ENCODE measurements at regions not wholly inside any gene's neighbourhood (a gene's known extent, or its start where the extent isn't known, plus 50 kb on each side); places are given as distances from the start of the nearest gene placed in this dataset.

DNA sequence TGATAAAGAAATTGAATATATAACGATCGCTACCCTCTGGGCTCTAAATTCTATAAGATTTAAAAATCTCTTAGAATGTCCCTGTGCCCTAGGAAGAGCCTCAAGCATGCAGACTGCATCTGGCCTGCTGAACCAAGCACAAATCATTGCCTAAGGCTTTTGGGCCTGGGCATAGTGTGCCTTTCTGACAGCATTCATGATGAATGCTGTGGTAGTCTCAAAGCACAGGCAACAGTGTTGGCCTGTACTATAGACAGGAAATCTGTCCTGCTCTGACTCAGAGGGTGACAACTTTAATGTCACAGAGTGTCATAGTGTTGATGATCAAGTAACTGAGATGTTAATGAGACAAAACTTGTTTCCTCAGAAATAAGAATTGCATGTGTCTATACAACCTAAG lies 717.3 kb downstream of the STIM2 start:
- Histone ChIP-seq H3K36me3 (ENCODE audit: insufficient read depth, low read length) (no peaks in the 10 kb centered on the region), H3K4me3 (no peak overlapping the region), H3K27ac (no peak overlapping the region), H3K9ac (ENCODE audit: insufficient read length) (no peak overlapping the region), H3K9me3 (ENCODE audit: low read depth, low read length) (no peaks in the 10 kb centered on the region)
- DNase-seq (ENCODE audit: low read depth, low spot score), result no peak
- TF ChIP-seq POLR2AphosphoS5 (IDR thresholded peaks at IDR 0.05; ENCODE audit: borderline replicate concordance, low read depth, low read length) (no peak), FOXP2 (optimal IDR thresholded peaks at IDR 0.05; ENCODE audit: control extremely low read depth, extremely low read length, insufficient read depth) (no peak), EZH2 (IDR thresholded peaks at IDR 0.05) (no peak)

DNA sequence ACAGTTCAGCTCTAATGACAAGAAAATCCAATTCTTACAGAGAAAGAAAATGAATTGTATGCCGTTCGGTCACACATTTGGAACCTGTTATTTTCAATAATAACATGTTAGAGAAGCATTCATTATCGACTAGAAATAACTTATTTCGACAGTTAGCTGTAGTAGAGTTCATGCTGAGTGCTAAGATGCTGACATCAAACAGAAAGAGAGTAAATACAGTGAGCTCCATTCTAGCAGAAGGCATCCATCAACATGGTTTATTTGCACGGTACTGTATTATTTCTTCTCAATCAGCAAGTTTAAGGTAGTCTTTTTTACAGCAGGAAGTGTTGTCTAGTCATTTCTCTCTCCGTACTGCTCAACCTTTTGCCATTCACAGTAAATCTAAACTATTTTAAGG lies 732.1 kb downstream of the STIM2 start:
- H3K27ac ChIP-seq, result no peak overlapping the region
- TF ChIP-seq EZH2 (IDR thresholded peaks at IDR 0.05), result no peak
- no peak for TF ChIP-seq POLR2AphosphoS5 (IDR thresholded peaks at IDR 0.05; ENCODE audit: borderline replicate concordance, low read depth, low read length)
- no peak for TF ChIP-seq FOXP2 (optimal IDR thresholded peaks at IDR 0.05; ENCODE audit: control extremely low read depth, extremely low read length, insufficient read depth)
- no peak for DNase-seq (ENCODE audit: low read depth, low spot score)
- no peak overlapping the region for H3K9ac ChIP-seq (ENCODE audit: insufficient read length)
- H3K9me3 ChIP-seq (ENCODE audit: low read depth, low read length), result no peaks in the 10 kb centered on the region
- no peak overlapping the region for H3K4me3 ChIP-seq
- no peaks in the 10 kb centered on the region for H3K36me3 ChIP-seq (ENCODE audit: insufficient read depth, low read length)

DNA sequence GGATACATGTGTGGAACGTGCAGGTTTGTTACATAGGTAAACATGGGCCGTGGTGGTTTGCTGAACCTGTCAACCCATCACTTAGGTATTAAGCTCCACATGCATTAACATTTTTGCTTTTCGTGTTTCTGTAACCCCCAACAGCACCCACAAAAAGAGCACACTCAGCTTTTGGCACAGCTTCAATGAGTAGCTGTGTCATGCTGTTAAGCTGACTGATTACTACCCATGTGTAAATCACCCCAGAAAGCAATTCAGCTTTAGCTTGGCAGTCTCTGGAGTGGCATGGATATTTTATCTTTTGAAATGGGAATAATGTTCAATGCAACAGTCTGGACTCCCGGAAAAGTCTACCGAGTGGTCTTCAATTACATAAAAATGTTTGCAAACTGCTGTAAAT lies 734.3 kb downstream of the STIM2 start:
- Histone ChIP-seq H3K9ac (ENCODE audit: insufficient read length) (no peak overlapping the region), H3K4me3 (no peak overlapping the region), H3K36me3 (ENCODE audit: insufficient read depth, low read length) (no peaks in the 10 kb centered on the region), H3K9me3 (ENCODE audit: low read depth, low read length) (no peaks in the 10 kb centered on the region), H3K27ac (no peak overlapping the region)
- DNase-seq (ENCODE audit: low read depth, low spot score), result no peak
- TF ChIP-seq POLR2AphosphoS5 (IDR thresholded peaks at IDR 0.05; ENCODE audit: borderline replicate concordance, low read depth, low read length), result no peak
- no peak for TF ChIP-seq FOXP2 (optimal IDR thresholded peaks at IDR 0.05; ENCODE audit: control extremely low read depth, extremely low read length, insufficient read depth)
- TF ChIP-seq EZH2 (IDR thresholded peaks at IDR 0.05), result no peak

DNA sequence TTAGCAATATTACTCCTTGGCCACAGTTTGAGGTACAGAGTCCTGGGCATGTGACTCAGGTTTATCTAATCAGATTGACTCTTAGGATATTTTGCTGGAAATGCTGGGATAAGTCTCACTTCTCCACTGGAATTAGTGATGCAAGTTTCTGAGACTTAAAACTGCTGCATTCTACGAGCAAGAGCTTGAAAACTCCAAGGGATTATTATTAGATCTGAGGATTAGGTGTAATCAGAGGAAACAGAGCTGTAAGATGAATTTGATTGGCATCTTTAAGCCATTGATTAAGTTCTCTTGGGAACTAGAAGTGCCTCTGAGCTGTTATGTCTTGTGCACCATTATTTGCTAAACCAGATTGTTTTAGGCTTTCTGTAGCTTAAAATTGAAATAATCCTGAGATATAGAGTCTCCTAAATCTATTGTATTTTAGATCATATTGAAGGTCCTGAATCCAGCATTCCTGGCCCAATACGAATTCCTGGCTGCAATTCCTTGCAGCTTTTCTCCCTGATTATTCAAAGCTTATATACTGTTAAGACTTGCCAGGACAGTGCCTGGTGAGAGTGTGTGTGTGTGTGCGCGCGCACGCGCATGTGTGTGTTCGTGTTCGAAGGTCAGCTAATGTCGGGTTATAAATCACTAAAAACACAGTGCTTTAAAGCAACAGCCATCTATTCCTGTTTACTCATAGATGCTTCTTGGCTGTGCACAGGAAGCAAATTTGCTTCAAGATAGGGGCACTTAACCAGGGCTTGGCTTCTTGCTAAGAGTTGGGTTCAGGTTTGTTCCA lies 735.1 kb downstream of the STIM2 start:
- Histone ChIP-seq H3K4me3 (no peak overlapping the region), H3K36me3 (ENCODE audit: insufficient read depth, low read length) (no peaks in the 10 kb centered on the region), H3K9ac (ENCODE audit: insufficient read length) (no peak overlapping the region), H3K9me3 (ENCODE audit: low read depth, low read length) (no peaks in the 10 kb centered on the region), H3K27ac (no peak overlapping the region)
- no peak for TF ChIP-seq EZH2 (IDR thresholded peaks at IDR 0.05)
- TF ChIP-seq FOXP2 (optimal IDR thresholded peaks at IDR 0.05; ENCODE audit: control extremely low read depth, extremely low read length, insufficient read depth), result no peak
- no peak for TF ChIP-seq POLR2AphosphoS5 (IDR thresholded peaks at IDR 0.05; ENCODE audit: borderline replicate concordance, low read depth, low read length)
- DNase-seq (ENCODE audit: low read depth, low spot score), result no peak

DNA sequence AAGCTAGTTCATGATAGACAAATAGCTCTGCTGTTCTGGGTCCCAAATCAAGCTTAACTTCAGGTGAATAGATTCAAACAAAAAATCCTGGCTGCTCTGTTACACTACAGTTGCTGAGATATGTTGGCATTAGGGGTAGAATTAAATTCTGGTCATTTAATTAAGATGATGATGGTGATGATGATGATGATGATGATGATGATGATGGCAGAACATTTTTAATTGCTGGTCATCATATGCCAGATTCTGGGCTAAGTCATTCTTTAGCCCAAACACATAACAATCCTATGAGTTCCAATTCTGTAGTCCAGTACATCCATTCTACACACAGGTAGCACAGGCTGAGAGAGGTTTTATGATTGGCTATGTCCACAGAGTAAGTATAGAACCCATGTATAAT lies 741.5 kb downstream of the STIM2 start:
- H3K27ac ChIP-seq, result no peak overlapping the region
- no peak for DNase-seq (ENCODE audit: low read depth, low spot score)
- H3K36me3 ChIP-seq (ENCODE audit: insufficient read depth, low read length), result no peaks in the 10 kb centered on the region
- H3K9ac ChIP-seq (ENCODE audit: insufficient read length), result no peak overlapping the region
- no peaks in the 10 kb centered on the region for H3K9me3 ChIP-seq (ENCODE audit: low read depth, low read length)
- no peak overlapping the region for H3K4me3 ChIP-seq
- TF ChIP-seq POLR2AphosphoS5 (IDR thresholded peaks at IDR 0.05; ENCODE audit: borderline replicate concordance, low read depth, low read length) (no peak), EZH2 (IDR thresholded peaks at IDR 0.05) (no peak), FOXP2 (optimal IDR thresholded peaks at IDR 0.05; ENCODE audit: control extremely low read depth, extremely low read length, insufficient read depth) (no peak)

DNA sequence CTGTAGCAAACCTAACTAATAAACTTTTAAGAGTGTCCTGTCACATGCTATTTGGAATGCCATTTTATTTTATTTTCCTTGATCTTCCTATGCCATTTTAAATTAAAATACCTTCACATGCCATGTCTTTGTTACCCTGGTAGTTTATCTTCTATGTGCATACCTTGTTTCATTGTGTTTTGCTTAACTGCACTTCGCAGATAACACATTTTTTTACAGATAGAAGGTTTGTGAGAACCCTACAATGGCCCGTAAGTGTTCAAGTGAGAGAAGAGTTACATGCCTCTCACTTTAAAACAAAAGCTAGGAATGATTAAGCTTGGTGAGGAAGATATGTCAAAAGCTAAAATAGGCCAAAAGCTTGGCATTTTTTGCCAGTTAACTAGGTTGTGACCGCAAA lies 744.1 kb downstream of the STIM2 start:
- no peak for TF ChIP-seq EZH2 (IDR thresholded peaks at IDR 0.05)
- no peak for TF ChIP-seq FOXP2 (optimal IDR thresholded peaks at IDR 0.05; ENCODE audit: control extremely low read depth, extremely low read length, insufficient read depth)
- TF ChIP-seq POLR2AphosphoS5 (IDR thresholded peaks at IDR 0.05; ENCODE audit: borderline replicate concordance, low read depth, low read length), result no peak
- H3K9ac ChIP-seq (ENCODE audit: insufficient read length), result no peak overlapping the region
- no peak overlapping the region for H3K27ac ChIP-seq
- H3K4me3 ChIP-seq, result no peak overlapping the region
- no peaks in the 10 kb centered on the region for H3K36me3 ChIP-seq (ENCODE audit: insufficient read depth, low read length)
- DNase-seq (ENCODE audit: low read depth, low spot score), result no peak
- no peaks in the 10 kb centered on the region for H3K9me3 ChIP-seq (ENCODE audit: low read depth, low read length)

DNA sequence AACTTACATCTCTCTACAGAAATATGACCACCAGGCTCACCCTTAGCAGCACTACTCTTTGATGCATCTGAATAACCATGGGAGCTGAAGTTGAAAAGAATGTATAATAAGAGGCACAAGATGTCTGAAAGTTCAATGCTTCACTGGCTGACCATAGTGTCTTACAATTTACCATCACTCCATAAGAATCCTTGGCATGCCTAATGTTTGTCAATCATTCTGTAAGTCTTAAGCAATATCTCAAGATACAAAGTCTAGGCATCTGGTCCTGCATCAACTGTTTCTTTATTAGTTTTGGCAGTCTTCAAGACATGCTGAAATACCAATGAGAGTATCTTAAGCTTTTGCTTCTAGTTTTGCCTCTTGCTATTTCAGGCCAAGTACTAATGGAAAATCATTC lies 755.5 kb downstream of the STIM2 start:
- no peak for DNase-seq (ENCODE audit: low read depth, low spot score)
- TF ChIP-seq POLR2AphosphoS5 (IDR thresholded peaks at IDR 0.05; ENCODE audit: borderline replicate concordance, low read depth, low read length) (no peak), EZH2 (IDR thresholded peaks at IDR 0.05) (no peak), FOXP2 (optimal IDR thresholded peaks at IDR 0.05; ENCODE audit: control extremely low read depth, extremely low read length, insufficient read depth) (no peak)

DNA sequence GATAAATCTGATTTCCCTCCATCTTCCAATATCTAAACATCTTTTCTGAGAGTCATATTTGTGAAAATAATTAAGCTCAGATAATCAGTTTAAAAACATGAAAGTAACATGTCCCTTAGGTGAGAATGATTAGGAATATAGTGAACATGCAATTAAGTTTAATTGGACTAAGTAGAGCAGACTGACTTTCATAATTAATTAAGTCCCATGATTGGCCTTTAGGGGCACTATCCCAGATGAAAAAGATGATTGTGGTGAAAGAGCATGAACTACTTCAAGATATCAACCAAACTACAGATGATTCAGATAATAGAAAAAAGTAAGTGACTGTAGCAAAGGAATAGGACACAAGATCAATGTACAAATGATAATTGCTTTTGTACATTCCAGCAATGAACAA lies 758.8 kb downstream of the STIM2 start:
- Histone ChIP-seq H3K36me3 (ENCODE audit: insufficient read depth, low read length) (no peaks in the 10 kb centered on the region), H3K27ac (no peak overlapping the region), H3K9ac (ENCODE audit: insufficient read length) (no peak overlapping the region), H3K4me3 (no peak overlapping the region), H3K9me3 (ENCODE audit: low read depth, low read length) (no peaks in the 10 kb centered on the region)
- DNase-seq (ENCODE audit: low read depth, low spot score), result no peak
- no peak for TF ChIP-seq POLR2AphosphoS5 (IDR thresholded peaks at IDR 0.05; ENCODE audit: borderline replicate concordance, low read depth, low read length)
- no peak for TF ChIP-seq EZH2 (IDR thresholded peaks at IDR 0.05)
- TF ChIP-seq FOXP2 (optimal IDR thresholded peaks at IDR 0.05; ENCODE audit: control extremely low read depth, extremely low read length, insufficient read depth), result no peak

More for the DNA sequence above, 755.5 kb downstream of the STIM2 start:
- Histone ChIP-seq H3K27ac (no peak overlapping the region), H3K36me3 (ENCODE audit: insufficient read depth, low read length) (no peaks in the 10 kb centered on the region), H3K4me3 (no peak overlapping the region), H3K9ac (ENCODE audit: insufficient read length) (no peak overlapping the region), H3K9me3 (ENCODE audit: low read depth, low read length) (no peaks in the 10 kb centered on the region)

DNA sequence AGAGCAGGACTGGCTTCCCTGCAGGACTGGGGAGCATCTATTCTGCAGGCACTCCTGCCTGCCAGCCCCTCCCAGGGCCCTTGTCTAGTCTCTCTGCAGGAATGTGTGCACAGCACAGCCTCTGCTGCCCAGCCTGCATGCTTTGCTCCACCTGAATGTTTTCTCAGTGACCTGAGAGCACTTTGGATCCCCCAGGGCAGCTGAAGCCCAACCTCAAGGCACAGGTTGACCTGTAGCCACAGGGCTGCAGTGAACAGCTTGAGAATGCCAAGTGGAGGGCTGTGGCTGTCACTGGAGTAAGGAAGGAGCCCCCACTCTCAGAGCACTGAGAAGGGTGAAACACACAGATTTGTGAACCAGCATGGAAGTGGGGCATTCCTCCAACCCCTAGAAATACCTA lies 760.2 kb downstream of the STIM2 start:
- no peak overlapping the region for H3K4me3 ChIP-seq
- H3K36me3 ChIP-seq (ENCODE audit: insufficient read depth, low read length), result no peaks in the 10 kb centered on the region
- no peak for TF ChIP-seq EZH2 (IDR thresholded peaks at IDR 0.05)
- no peak for TF ChIP-seq POLR2AphosphoS5 (IDR thresholded peaks at IDR 0.05; ENCODE audit: borderline replicate concordance, low read depth, low read length)
- TF ChIP-seq FOXP2 (optimal IDR thresholded peaks at IDR 0.05; ENCODE audit: control extremely low read depth, extremely low read length, insufficient read depth), result no peak
- H3K9ac ChIP-seq (ENCODE audit: insufficient read length), result no peak overlapping the region
- H3K9me3 ChIP-seq (ENCODE audit: low read depth, low read length), result no peaks in the 10 kb centered on the region
- H3K27ac ChIP-seq, result no peak overlapping the region
- no peak for DNase-seq (ENCODE audit: low read depth, low spot score)
